ENCODE measurements at regions not wholly inside any gene's neighbourhood (a gene's known extent, or its start where the extent isn't known, plus 50 kb on each side); places are given as distances from the start of the nearest gene placed in this dataset.

GRCh38 chr18:41585512-41585911, 369.5 kb upstream of the PIK3C3 start:
- DNase-seq: no peak
- H3K36me3 Mint-ChIP-seq (ENCODE audit: insufficient read depth, unreplicated experiment): no peaks in the 10 kb centered on the region
- ChIA-PET POLR2A (no interaction called here), CTCF (no interaction called here)
- no peak overlapping the region for H3K4me3 ChIP-seq (ENCODE audit: low read depth, low read length)
- no peaks in the 10 kb centered on the region for H3K36me3 ChIP-seq (ENCODE audit: control insufficient read depth, insufficient read depth, low read length)
- peaks cover 5% of the 10 kb centered on the region for H3K27me3 Mint-ChIP-seq (ENCODE audit: insufficient read depth, unreplicated experiment)
- H3K9me3 Mint-ChIP-seq (ENCODE audit: unreplicated experiment): no peaks in the 10 kb centered on the region
- no peak overlapping the region for H3K27ac Mint-ChIP-seq (ENCODE audit: unreplicated experiment)
- no peaks in the 10 kb centered on the region for H3K27me3 ChIP-seq (replicated peaks; ENCODE audit: control insufficient read depth, insufficient read depth, low read length)
- intact Hi-C loops (cut with micrococcal nuclease; ENCODE audit: unreplicated experiment): no loop called here
- no peak overlapping the region for H3K4me3 Mint-ChIP-seq (ENCODE audit: unreplicated experiment)
- no peaks in the 10 kb centered on the region for H3K4me1 Mint-ChIP-seq (ENCODE audit: low read depth, unreplicated experiment)
- no peaks in the 10 kb centered on the region for H3K4me1 ChIP-seq
- no TSS peak for BruUV-seq (replicated peaks)
- TF ChIP-seq CTCF (IDR thresholded peaks at IDR 0.05; ENCODE audit: insufficient read depth in 1 of 2, low read depth in 1 of 2, low read length in 1 of 2, severe bottlenecking in 1 of 2, unreplicated experiment in 1 of 2): no peak
- no peaks in the 10 kb centered on the region for H3K9me3 ChIP-seq

GRCh38 chr18:41579185-41579584, 375.8 kb upstream of the PIK3C3 start:
- CTCF ChIA-PET: no interaction called here
- Mint-ChIP-seq H3K36me3 (ENCODE audit: insufficient read depth, unreplicated experiment) (no peaks in the 10 kb centered on the region), H3K4me3 (ENCODE audit: unreplicated experiment) (no peak overlapping the region), H3K27me3 (ENCODE audit: insufficient read depth, unreplicated experiment) (peaks cover 5% of the 10 kb centered on the region), H3K4me1 (ENCODE audit: low read depth, unreplicated experiment) (no peaks in the 10 kb centered on the region), H3K9me3 (ENCODE audit: unreplicated experiment) (no peaks in the 10 kb centered on the region), H3K27ac (ENCODE audit: unreplicated experiment) (no peak overlapping the region)
- H3K9me3 ChIP-seq: no peaks in the 10 kb centered on the region
- no peaks in the 10 kb centered on the region for H3K4me1 ChIP-seq
- no peak for DNase-seq
- H3K4me3 ChIP-seq (ENCODE audit: low read depth, low read length): no peak overlapping the region
- H3K27me3 ChIP-seq (replicated peaks; ENCODE audit: control insufficient read depth, insufficient read depth, low read length): no peaks in the 10 kb centered on the region
- BruUV-seq (replicated peaks): no TSS peak
- H3K36me3 ChIP-seq (ENCODE audit: control insufficient read depth, insufficient read depth, low read length): no peaks in the 10 kb centered on the region
- POLR2A ChIA-PET: no interaction called here
- TF ChIP-seq CTCF (IDR thresholded peaks at IDR 0.05; ENCODE audit: insufficient read depth in 1 of 2, low read depth in 1 of 2, low read length in 1 of 2, severe bottlenecking in 1 of 2, unreplicated experiment in 1 of 2): no peak
- intact Hi-C loops (cut with micrococcal nuclease; ENCODE audit: unreplicated experiment): no loop called here

- H3K4me1 ChIP-seq: no peaks in the 10 kb centered on the region
- TF ChIP-seq CTCF (IDR thresholded peaks at IDR 0.05; ENCODE audit: insufficient read depth in 1 of 2, low read depth in 1 of 2, low read length in 1 of 2, severe bottlenecking in 1 of 2, unreplicated experiment in 1 of 2): no peak
- intact Hi-C loops (cut with micrococcal nuclease; ENCODE audit: unreplicated experiment): no loop called here
- H3K36me3 ChIP-seq (ENCODE audit: control insufficient read depth, insufficient read depth, low read length): no peaks in the 10 kb centered on the region
- Mint-ChIP-seq H3K4me1 (ENCODE audit: low read depth, unreplicated experiment) (no peaks in the 10 kb centered on the region), H3K36me3 (ENCODE audit: insufficient read depth, unreplicated experiment) (no peaks in the 10 kb centered on the region), H3K27me3 (ENCODE audit: insufficient read depth, unreplicated experiment) (peaks cover 5% of the 10 kb centered on the region), H3K4me3 (ENCODE audit: unreplicated experiment) (no peak overlapping the region), H3K9me3 (ENCODE audit: unreplicated experiment) (no peaks in the 10 kb centered on the region), H3K27ac (ENCODE audit: unreplicated experiment) (no peak overlapping the region)
- no peak overlapping the region for H3K4me3 ChIP-seq (ENCODE audit: low read depth, low read length)
- DNase-seq: no peak
- no peaks in the 10 kb centered on the region for H3K9me3 ChIP-seq
- BruUV-seq (replicated peaks): no TSS peak
- CTCF ChIA-PET: no interaction called here
- no peaks in the 10 kb centered on the region for H3K27me3 ChIP-seq (replicated peaks; ENCODE audit: control insufficient read depth, insufficient read depth, low read length)
- POLR2A ChIA-PET: no interaction called here
Measured at GRCh38 chr18:41577529-41577928, 377.5 kb upstream of the PIK3C3 start.

All from Caco-2 (cell line).